ENCODE measurements at regions not wholly inside any gene's neighbourhood (a gene's known extent, or its start where the extent isn't known, plus 50 kb on each side); places are given as distances from the start of the nearest gene placed in this dataset.
A peak's percentile ranks its signal among the peaks of the same experiment; 100 is the strongest.
"Not testable (repeated sequence)": the region's sequence is repeated elsewhere in the genome, so short reads cannot be mapped to it uniquely, and the experiment has no call there.

GRCh38 chr11:67859513-67860161, 144.3 kb downstream of the UNC93B1 start:
- H3K9me3 ChIP-seq; BruUV-seq (replicated peaks); CTCF ChIA-PET; H3K27me3 ChIP-seq (replicated peaks; ENCODE audit: control insufficient read depth, insufficient read depth, low read length); H3K36me3 Mint-ChIP-seq (ENCODE audit: insufficient read depth, unreplicated experiment); H3K4me3 ChIP-seq (ENCODE audit: low read depth, low read length); H3K4me1 ChIP-seq; H3K27ac Mint-ChIP-seq (ENCODE audit: unreplicated experiment); POLR2A ChIA-PET; H3K4me1 Mint-ChIP-seq (ENCODE audit: low read depth, unreplicated experiment); H3K27me3 Mint-ChIP-seq (ENCODE audit: insufficient read depth, unreplicated experiment); H3K9me3 Mint-ChIP-seq (ENCODE audit: unreplicated experiment); H3K36me3 ChIP-seq (ENCODE audit: control insufficient read depth, insufficient read depth, low read length); H3K4me3 Mint-ChIP-seq (ENCODE audit: unreplicated experiment): not testable (repeated sequence)
- intact Hi-C loops (cut with micrococcal nuclease; ENCODE audit: unreplicated experiment) = loop anchor here (5.0 kb wide), 1 partner anchor 78 kb away; no protein-coding TSS in a partner anchor
- DNase-seq = peak; percentile 64 to 80

- H3K27me3 ChIP-seq (replicated peaks; ENCODE audit: control insufficient read depth, insufficient read depth, low read length); H3K27ac Mint-ChIP-seq (ENCODE audit: unreplicated experiment); H3K4me3 ChIP-seq (ENCODE audit: low read depth, low read length); H3K36me3 Mint-ChIP-seq (ENCODE audit: insufficient read depth, unreplicated experiment); H3K9me3 Mint-ChIP-seq (ENCODE audit: unreplicated experiment); intact Hi-C loops (cut with micrococcal nuclease; ENCODE audit: unreplicated experiment); H3K36me3 ChIP-seq (ENCODE audit: control insufficient read depth, insufficient read depth, low read length); H3K27me3 Mint-ChIP-seq (ENCODE audit: insufficient read depth, unreplicated experiment); DNase-seq; H3K4me1 Mint-ChIP-seq (ENCODE audit: low read depth, unreplicated experiment); H3K9me3 ChIP-seq; CTCF ChIA-PET; POLR2A ChIA-PET; H3K4me1 ChIP-seq; BruUV-seq (replicated peaks); H3K4me3 Mint-ChIP-seq (ENCODE audit: unreplicated experiment): not testable (repeated sequence)
Measured at GRCh38 chr11:67850747-67851146, 153.2 kb downstream of the UNC93B1 start.

- H3K4me3 ChIP-seq (ENCODE audit: low read depth, low read length); H3K4me1 ChIP-seq; CTCF ChIA-PET; H3K4me1 Mint-ChIP-seq (ENCODE audit: low read depth, unreplicated experiment); H3K9me3 ChIP-seq; H3K9me3 Mint-ChIP-seq (ENCODE audit: unreplicated experiment); H3K27me3 ChIP-seq (replicated peaks; ENCODE audit: control insufficient read depth, insufficient read depth, low read length); H3K27me3 Mint-ChIP-seq (ENCODE audit: insufficient read depth, unreplicated experiment); H3K4me3 Mint-ChIP-seq (ENCODE audit: unreplicated experiment); H3K27ac Mint-ChIP-seq (ENCODE audit: unreplicated experiment); BruUV-seq (replicated peaks); intact Hi-C loops (cut with micrococcal nuclease; ENCODE audit: unreplicated experiment); DNase-seq; H3K36me3 Mint-ChIP-seq (ENCODE audit: insufficient read depth, unreplicated experiment); H3K36me3 ChIP-seq (ENCODE audit: control insufficient read depth, insufficient read depth, low read length); POLR2A ChIA-PET: not testable (repeated sequence)
Measured at GRCh38 chr11:67849766-67850165, 154.1 kb downstream of the UNC93B1 start.

- H3K36me3 Mint-ChIP-seq (ENCODE audit: insufficient read depth, unreplicated experiment) = not testable (repeated sequence)
Measured at GRCh38 chr11:67847896-67848875, 155.7 kb downstream of the UNC93B1 start.

GRCh38 chr11:67846303-67846702, 157.6 kb downstream of the UNC93B1 start:
- H3K36me3 Mint-ChIP-seq (ENCODE audit: insufficient read depth, unreplicated experiment); H3K4me3 Mint-ChIP-seq (ENCODE audit: unreplicated experiment); DNase-seq; POLR2A ChIA-PET; H3K27me3 ChIP-seq (replicated peaks; ENCODE audit: control insufficient read depth, insufficient read depth, low read length); H3K4me1 ChIP-seq; H3K27me3 Mint-ChIP-seq (ENCODE audit: insufficient read depth, unreplicated experiment); H3K36me3 ChIP-seq (ENCODE audit: control insufficient read depth, insufficient read depth, low read length); intact Hi-C loops (cut with micrococcal nuclease; ENCODE audit: unreplicated experiment); H3K4me3 ChIP-seq (ENCODE audit: low read depth, low read length); H3K9me3 ChIP-seq; CTCF ChIA-PET; H3K27ac Mint-ChIP-seq (ENCODE audit: unreplicated experiment); BruUV-seq (replicated peaks); H3K9me3 Mint-ChIP-seq (ENCODE audit: unreplicated experiment): not testable (repeated sequence)
- H3K4me1 Mint-ChIP-seq (ENCODE audit: low read depth, unreplicated experiment) = peaks cover 21% of the 10 kb centered on the region

More at GRCh38 chr11:67847896-67848875, 155.7 kb downstream of the UNC93B1 start:
- H3K27ac Mint-ChIP-seq (ENCODE audit: unreplicated experiment); BruUV-seq (replicated peaks); H3K27me3 Mint-ChIP-seq (ENCODE audit: insufficient read depth, unreplicated experiment); H3K4me3 ChIP-seq (ENCODE audit: low read depth, low read length); H3K27me3 ChIP-seq (replicated peaks; ENCODE audit: control insufficient read depth, insufficient read depth, low read length); H3K9me3 Mint-ChIP-seq (ENCODE audit: unreplicated experiment); H3K36me3 ChIP-seq (ENCODE audit: control insufficient read depth, insufficient read depth, low read length); H3K4me1 ChIP-seq; H3K9me3 ChIP-seq; POLR2A ChIA-PET; H3K4me1 Mint-ChIP-seq (ENCODE audit: low read depth, unreplicated experiment); DNase-seq; intact Hi-C loops (cut with micrococcal nuclease; ENCODE audit: unreplicated experiment): not testable (repeated sequence)
- H3K4me3 Mint-ChIP-seq (ENCODE audit: unreplicated experiment) = peak overlapping the region; percentile 33
- peak; percentile 13 to 51 for TF ChIP-seq CTCF (IDR thresholded peaks at IDR 0.05; ENCODE audit: insufficient read depth in 1 of 2, low read depth in 1 of 2, low read length in 1 of 2, severe bottlenecking in 1 of 2, unreplicated experiment in 1 of 2)
- CTCF ChIA-PET = interaction anchor here (1.3 to 2.0 kb wide), 2 partner anchors 90 to 107 kb away, joined by 4 to 8 read pairs; no protein-coding TSS in a partner anchor

GRCh38 chr11:67845296-67845695, 158.6 kb downstream of the UNC93B1 start:
- H3K9me3 Mint-ChIP-seq (ENCODE audit: unreplicated experiment); intact Hi-C loops (cut with micrococcal nuclease; ENCODE audit: unreplicated experiment); H3K9me3 ChIP-seq; H3K27me3 ChIP-seq (replicated peaks; ENCODE audit: control insufficient read depth, insufficient read depth, low read length); BruUV-seq (replicated peaks); H3K4me3 ChIP-seq (ENCODE audit: low read depth, low read length); H3K36me3 Mint-ChIP-seq (ENCODE audit: insufficient read depth, unreplicated experiment); H3K36me3 ChIP-seq (ENCODE audit: control insufficient read depth, insufficient read depth, low read length); H3K4me1 ChIP-seq; POLR2A ChIA-PET; H3K27me3 Mint-ChIP-seq (ENCODE audit: insufficient read depth, unreplicated experiment); DNase-seq; H3K4me3 Mint-ChIP-seq (ENCODE audit: unreplicated experiment); H3K27ac Mint-ChIP-seq (ENCODE audit: unreplicated experiment): not testable (repeated sequence)
- CTCF ChIA-PET = interaction anchor here (0.6 kb wide), 1 partner anchor 110 kb away, joined by 3 read pairs; no protein-coding TSS in a partner anchor
- peaks cover 21% of the 10 kb centered on the region for H3K4me1 Mint-ChIP-seq (ENCODE audit: low read depth, unreplicated experiment)

Data from Caco-2 (cell line).